ENCODE measurements at regions not wholly inside any gene's neighbourhood (a gene's known extent, or its start where the extent isn't known, plus 50 kb on each side); places are given as distances from the start of the nearest gene placed in this dataset.

DNA sequence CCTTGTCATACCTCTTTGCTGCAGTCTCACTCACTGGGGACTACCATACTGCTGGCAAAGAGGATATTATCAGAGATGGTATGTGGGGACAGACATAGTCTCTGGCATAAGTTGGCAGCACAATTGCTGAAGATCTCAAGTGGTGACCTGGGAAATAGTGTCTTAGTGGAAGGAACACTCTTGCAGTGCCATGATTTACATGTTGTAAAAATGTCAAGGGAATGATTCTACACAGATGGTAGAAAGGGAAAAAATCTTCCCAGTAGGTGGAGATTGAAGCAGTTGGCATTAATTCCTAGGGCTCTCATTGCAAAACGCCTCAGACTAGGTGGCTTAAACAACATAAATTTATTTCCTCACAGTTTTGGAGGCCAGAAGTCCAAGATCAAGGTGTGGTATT lies 662.2 kb downstream of the DHX35 start:
- TF ChIP-seq POLR2AphosphoS5 (IDR thresholded peaks at IDR 0.05; ENCODE audit: low read depth) (no peak), ZNF331 (CRISPR knock-in tag; IDR thresholded peaks at IDR 0.05; ENCODE audit: low read depth) (no peak), JUNB (IDR thresholded peaks at IDR 0.05; ENCODE audit: unreplicated experiment) (no peak), CREB1 (CRISPR knock-in tag; IDR thresholded peaks at IDR 0.05; ENCODE audit: low read depth) (no peak), EZH2 (IDR thresholded peaks at IDR 0.05; ENCODE audit: low read depth, unreplicated experiment) (no peak), EZH2phosphoT487 (IDR thresholded peaks at IDR 0.05; ENCODE audit: unreplicated experiment) (no peak), ZNF114 (CRISPR knock-in tag; IDR thresholded peaks at IDR 0.05) (no peak), STAT1 (IDR thresholded peaks at IDR 0.05; ENCODE audit: unreplicated experiment) (no peak), NANOG (IDR thresholded peaks at IDR 0.05; ENCODE audit: borderline replicate concordance) (no peak)
- TF ChIP-seq, protein P1, sequence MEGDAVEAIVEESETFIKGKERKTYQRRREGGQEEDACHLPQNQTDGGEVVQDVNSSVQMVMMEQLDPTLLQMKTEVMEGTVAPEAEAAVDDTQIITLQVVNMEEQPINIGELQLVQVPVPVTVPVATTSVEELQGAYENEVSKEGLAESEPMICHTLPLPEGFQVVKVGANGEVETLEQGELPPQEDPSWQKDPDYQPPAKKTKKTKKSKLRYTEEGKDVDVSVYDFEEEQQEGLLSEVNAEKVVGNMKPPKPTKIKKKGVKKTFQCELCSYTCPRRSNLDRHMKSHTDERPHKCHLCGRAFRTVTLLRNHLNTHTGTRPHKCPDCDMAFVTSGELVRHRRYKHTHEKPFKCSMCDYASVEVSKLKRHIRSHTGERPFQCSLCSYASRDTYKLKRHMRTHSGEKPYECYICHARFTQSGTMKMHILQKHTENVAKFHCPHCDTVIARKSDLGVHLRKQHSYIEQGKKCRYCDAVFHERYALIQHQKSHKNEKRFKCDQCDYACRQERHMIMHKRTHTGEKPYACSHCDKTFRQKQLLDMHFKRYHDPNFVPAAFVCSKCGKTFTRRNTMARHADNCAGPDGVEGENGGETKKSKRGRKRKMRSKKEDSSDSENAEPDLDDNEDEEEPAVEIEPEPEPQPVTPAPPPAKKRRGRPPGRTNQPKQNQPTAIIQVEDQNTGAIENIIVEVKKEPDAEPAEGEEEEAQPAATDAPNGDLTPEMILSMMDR (conservative IDR thresholded peaks at IDR 0.05; ENCODE audit: low read depth in 2 of 2), result no peak
- TF ChIP-seq, protein P2, sequence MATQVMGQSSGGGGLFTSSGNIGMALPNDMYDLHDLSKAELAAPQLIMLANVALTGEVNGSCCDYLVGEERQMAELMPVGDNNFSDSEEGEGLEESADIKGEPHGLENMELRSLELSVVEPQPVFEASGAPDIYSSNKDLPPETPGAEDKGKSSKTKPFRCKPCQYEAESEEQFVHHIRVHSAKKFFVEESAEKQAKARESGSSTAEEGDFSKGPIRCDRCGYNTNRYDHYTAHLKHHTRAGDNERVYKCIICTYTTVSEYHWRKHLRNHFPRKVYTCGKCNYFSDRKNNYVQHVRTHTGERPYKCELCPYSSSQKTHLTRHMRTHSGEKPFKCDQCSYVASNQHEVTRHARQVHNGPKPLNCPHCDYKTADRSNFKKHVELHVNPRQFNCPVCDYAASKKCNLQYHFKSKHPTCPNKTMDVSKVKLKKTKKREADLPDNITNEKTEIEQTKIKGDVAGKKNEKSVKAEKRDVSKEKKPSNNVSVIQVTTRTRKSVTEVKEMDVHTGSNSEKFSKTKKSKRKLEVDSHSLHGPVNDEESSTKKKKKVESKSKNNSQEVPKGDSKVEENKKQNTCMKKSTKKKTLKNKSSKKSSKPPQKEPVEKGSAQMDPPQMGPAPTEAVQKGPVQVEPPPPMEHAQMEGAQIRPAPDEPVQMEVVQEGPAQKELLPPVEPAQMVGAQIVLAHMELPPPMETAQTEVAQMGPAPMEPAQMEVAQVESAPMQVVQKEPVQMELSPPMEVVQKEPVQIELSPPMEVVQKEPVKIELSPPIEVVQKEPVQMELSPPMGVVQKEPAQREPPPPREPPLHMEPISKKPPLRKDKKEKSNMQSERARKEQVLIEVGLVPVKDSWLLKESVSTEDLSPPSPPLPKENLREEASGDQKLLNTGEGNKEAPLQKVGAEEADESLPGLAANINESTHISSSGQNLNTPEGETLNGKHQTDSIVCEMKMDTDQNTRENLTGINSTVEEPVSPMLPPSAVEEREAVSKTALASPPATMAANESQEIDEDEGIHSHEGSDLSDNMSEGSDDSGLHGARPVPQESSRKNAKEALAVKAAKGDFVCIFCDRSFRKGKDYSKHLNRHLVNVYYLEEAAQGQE (IDR thresholded peaks at IDR 0.05; ENCODE audit: unreplicated experiment), result no peak
- TF ChIP-seq, protein P3, sequence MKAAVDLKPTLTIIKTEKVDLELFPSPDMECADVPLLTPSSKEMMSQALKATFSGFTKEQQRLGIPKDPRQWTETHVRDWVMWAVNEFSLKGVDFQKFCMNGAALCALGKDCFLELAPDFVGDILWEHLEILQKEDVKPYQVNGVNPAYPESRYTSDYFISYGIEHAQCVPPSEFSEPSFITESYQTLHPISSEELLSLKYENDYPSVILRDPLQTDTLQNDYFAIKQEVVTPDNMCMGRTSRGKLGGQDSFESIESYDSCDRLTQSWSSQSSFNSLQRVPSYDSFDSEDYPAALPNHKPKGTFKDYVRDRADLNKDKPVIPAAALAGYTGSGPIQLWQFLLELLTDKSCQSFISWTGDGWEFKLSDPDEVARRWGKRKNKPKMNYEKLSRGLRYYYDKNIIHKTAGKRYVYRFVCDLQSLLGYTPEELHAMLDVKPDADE (IDR thresholded peaks at IDR 0.05), result no peak
- TF ChIP-seq, protein P4, sequence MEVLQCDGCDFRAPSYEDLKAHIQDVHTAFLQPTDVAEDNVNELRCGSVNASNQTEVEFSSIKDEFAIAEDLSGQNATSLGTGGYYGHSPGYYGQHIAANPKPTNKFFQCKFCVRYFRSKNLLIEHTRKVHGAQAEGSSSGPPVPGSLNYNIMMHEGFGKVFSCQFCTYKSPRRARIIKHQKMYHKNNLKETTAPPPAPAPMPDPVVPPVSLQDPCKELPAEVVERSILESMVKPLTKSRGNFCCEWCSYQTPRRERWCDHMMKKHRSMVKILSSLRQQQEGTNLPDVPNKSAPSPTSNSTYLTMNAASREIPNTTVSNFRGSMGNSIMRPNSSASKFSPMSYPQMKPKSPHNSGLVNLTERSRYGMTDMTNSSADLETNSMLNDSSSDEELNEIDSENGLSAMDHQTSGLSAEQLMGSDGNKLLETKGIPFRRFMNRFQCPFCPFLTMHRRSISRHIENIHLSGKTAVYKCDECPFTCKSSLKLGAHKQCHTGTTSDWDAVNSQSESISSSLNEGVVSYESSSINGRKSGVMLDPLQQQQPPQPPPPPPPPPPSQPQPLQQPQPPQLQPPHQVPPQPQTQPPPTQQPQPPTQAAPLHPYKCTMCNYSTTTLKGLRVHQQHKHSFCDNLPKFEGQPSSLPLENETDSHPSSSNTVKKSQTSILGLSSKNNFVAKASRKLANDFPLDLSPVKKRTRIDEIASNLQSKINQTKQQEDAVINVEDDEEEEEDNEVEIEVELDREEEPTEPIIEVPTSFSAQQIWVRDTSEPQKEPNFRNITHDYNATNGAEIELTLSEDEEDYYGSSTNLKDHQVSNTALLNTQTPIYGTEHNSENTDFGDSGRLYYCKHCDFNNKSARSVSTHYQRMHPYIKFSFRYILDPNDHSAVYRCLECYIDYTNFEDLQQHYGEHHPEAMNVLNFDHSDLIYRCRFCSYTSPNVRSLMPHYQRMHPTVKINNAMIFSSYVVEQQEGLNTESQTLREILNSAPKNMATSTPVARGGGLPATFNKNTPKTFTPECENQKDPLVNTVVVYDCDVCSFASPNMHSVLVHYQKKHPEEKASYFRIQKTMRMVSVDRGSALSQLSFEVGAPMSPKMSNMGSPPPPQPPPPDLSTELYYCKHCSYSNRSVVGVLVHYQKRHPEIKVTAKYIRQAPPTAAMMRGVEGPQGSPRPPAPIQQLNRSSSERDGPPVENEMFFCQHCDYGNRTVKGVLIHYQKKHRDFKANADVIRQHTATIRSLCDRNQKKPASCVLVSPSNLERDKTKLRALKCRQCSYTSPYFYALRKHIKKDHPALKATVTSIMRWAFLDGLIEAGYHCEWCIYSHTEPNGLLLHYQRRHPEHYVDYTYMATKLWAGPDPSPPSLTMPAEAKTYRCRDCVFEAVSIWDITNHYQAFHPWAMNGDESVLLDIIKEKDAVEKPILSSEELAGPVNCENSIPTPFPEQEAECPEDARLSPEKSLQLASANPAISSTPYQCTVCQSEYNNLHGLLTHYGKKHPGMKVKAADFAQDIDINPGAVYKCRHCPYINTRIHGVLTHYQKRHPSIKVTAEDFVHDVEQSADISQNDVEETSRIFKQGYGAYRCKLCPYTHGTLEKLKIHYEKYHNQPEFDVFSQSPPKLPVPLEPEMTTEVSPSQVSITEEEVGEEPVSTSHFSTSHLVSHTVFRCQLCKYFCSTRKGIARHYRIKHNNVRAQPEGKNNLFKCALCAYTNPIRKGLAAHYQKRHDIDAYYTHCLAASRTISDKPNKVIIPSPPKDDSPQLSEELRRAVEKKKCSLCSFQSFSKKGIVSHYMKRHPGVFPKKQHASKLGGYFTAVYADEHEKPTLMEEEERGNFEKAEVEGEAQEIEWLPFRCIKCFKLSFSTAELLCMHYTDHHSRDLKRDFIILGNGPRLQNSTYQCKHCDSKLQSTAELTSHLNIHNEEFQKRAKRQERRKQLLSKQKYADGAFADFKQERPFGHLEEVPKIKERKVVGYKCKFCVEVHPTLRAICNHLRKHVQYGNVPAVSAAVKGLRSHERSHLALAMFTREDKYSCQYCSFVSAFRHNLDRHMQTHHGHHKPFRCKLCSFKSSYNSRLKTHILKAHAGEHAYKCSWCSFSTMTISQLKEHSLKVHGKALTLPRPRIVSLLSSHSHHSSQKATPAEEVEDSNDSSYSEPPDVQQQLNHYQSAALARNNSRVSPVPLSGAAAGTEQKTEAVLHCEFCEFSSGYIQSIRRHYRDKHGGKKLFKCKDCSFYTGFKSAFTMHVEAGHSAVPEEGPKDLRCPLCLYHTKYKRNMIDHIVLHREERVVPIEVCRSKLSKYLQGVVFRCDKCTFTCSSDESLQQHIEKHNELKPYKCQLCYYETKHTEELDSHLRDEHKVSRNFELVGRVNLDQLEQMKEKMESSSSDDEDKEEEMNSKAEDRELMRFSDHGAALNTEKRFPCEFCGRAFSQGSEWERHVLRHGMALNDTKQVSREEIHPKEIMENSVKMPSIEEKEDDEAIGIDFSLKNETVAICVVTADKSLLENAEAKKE (CRISPR knock-in tag; IDR thresholded peaks at IDR 0.05), result no peak
